KMS-11 (cell line): ENCODE measurements at regions not wholly inside any gene's neighbourhood (a gene's known extent, or its start where the extent isn't known, plus 50 kb on each side); places are given as distances from the start of the nearest gene placed in this dataset.

Experiments
- H2AFZ ChIP-seq: fragments of 200-600 bp; sonication (generic); 2 replicates; pipeline ENCODE4 v1.6.1; 2016; ENCODE audit warnings: antibody characterized with exemption, mixed run types, low read depth
- H3K27ac ChIP-seq: fragments of 200-600 bp; sonication (generic); 2 replicates; pipeline ENCODE4 v1.6.1; 2016; ENCODE audit warnings: mild to moderate bottlenecking, mixed run types
- H3K27me3 ChIP-seq: fragments of 200-600 bp; sonication (generic); 2 replicates; pipeline ENCODE4 v1.6.1; 2017; ENCODE audit warnings: mild to moderate bottlenecking, low read depth, mixed run types, moderate library complexity; ENCODE audit not compliant: insufficient read depth
- H3K36me3 ChIP-seq: fragments of 200-600 bp; sonication (generic); 2 replicates; pipeline ENCODE4 v1.6.1; 2017; ENCODE audit warnings: mild to moderate bottlenecking, mixed run types; ENCODE audit not compliant: insufficient read depth
- H3K4me1 ChIP-seq: fragments of 200-600 bp; sonication (generic); 2 replicates; pipeline ENCODE4 v1.6.1; 2016; ENCODE audit warnings: mild to moderate bottlenecking, low read depth, mixed run types; ENCODE audit not compliant: poor library complexity, severe bottlenecking
- H3K4me2 ChIP-seq: fragments of 200-600 bp; sonication (generic); 2 replicates; pipeline ENCODE4 v1.7.0; 2016; ENCODE audit warnings: mild to moderate bottlenecking, mixed run types
- H3K4me3 ChIP-seq: fragments of 200-600 bp; sonication (generic); IDR thresholded peaks from 2 replicates; pipeline ENCODE4 v1.6.1; 2017; ENCODE audit warnings: low read depth, low read length, mixed read lengths; ENCODE audit not compliant: insufficient read depth
- H3K79me2 ChIP-seq: fragments of 200-600 bp; sonication (generic); 2 replicates; pipeline ENCODE4 v1.6.1; 2016; ENCODE audit warnings: low read depth, mixed run types; ENCODE audit not compliant: insufficient read depth
- H3K9ac ChIP-seq: fragments of 200-600 bp; sonication (generic); 2 replicates; pipeline ENCODE4 v1.6.1; 2016; ENCODE audit warnings: mild to moderate bottlenecking, mixed run types
- H4K20me1 ChIP-seq: fragments of 200-600 bp; sonication (generic); 2 replicates; pipeline ENCODE4 v1.6.1; 2016; ENCODE audit warnings: mild to moderate bottlenecking, mixed run types; ENCODE audit not compliant: insufficient read depth
- TF ChIP-seq, protein P1 (sequence below): fragments of 200-600 bp; sonication (generic); conservative IDR thresholded peaks from 2 replicates; pipeline ENCODE4 v1.6.1; 2017; ENCODE audit warnings: low read depth, mild to moderate bottlenecking, antibody characterized with exemption, low read length, moderate library complexity, mixed read lengths

DNA sequence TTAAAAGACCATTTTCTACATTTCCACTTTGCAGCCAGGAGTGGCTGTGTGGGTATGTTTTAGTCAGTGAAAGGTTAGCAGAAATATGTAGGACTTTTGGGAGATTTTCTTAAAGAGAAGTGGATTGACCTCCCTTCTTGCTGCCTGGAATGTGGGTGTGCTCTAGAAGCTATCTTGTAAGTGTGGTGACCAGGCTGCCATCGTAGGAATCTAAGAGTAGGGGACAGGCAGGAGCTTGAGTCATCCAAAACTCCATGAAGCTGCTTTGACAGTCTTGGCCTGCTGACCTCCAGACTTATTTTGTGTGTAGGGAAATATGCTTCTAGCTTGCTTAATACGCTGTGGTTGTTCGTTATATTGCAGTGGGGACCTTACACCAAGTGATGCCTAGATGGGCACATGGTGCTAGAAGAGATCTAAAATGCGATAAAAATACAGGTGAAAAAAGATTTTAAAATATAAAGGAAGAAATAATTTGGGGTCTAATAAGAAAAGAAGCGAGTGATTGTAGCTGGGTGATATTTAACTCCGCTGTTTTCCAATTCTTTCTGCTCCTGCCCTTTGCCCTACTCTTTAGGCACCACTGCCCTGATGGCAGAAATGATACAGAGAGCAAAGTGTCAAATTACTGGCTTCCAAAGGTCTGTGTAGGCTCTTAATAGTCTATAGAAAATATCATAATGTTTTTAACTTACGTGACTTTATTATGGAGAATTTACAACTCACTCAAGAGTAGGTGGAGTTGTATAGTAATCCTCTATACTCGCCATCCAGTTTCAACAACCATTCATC lies 298.2 kb upstream of the ZNF608 start:
- no peaks in the 10 kb centered on the region for H3K79me2 ChIP-seq
- H3K9ac ChIP-seq, result no peak overlapping the region
- H3K27me3 ChIP-seq, result no peaks in the 10 kb centered on the region
- H4K20me1 ChIP-seq, result no peaks in the 10 kb centered on the region
- TF ChIP-seq, protein P1, sequence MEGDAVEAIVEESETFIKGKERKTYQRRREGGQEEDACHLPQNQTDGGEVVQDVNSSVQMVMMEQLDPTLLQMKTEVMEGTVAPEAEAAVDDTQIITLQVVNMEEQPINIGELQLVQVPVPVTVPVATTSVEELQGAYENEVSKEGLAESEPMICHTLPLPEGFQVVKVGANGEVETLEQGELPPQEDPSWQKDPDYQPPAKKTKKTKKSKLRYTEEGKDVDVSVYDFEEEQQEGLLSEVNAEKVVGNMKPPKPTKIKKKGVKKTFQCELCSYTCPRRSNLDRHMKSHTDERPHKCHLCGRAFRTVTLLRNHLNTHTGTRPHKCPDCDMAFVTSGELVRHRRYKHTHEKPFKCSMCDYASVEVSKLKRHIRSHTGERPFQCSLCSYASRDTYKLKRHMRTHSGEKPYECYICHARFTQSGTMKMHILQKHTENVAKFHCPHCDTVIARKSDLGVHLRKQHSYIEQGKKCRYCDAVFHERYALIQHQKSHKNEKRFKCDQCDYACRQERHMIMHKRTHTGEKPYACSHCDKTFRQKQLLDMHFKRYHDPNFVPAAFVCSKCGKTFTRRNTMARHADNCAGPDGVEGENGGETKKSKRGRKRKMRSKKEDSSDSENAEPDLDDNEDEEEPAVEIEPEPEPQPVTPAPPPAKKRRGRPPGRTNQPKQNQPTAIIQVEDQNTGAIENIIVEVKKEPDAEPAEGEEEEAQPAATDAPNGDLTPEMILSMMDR, result no peak
- H3K4me1 ChIP-seq, result no peaks in the 10 kb centered on the region
- no peaks in the 10 kb centered on the region for H3K36me3 ChIP-seq
- H3K27ac ChIP-seq, result no peak overlapping the region
- H3K4me2 ChIP-seq, result no peak overlapping the region
- H2AFZ ChIP-seq, result no peak overlapping the region
- H3K4me3 ChIP-seq, result no peak overlapping the region

DNA sequence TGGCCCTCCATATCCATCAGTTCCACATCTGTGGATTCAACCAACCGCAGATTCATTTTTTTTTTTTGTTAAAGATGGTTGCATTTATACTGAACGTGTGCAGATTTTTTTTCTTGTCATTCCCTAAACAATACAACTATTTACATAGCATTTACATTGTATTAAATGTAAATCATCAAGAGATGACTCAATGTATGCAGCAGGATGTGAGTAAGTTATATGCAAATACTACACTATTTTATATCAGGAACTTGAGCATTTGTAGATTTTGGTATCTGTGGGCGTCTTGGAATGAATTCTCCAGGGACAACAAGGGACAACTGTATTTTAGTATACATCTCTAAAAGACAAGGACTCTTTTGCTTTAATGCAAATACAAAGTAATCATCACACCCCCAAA lies 299.2 kb upstream of the ZNF608 start:
- H3K27ac ChIP-seq, result no peak overlapping the region

DNA sequence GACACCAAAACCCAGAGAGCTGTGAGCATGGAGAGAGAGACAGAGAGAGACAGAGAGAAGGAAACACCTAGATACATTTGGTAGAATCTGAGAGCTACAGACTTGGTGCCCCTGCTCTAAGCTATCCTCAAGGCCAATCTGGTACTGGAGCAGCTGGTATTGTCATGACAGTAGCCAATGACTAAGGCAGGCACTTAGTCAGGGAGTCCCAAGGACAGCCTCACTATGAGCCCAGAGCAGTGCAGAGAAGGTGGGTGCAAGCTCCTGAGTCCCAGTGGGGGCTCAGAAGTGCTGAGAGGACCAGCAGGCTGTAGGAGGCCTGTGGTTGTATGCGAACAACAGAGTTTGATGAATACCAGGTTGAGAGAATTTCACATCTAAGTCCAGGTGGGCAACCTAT lies 300.4 kb upstream of the ZNF608 start:
- Histone ChIP-seq H3K36me3 (no peaks in the 10 kb centered on the region), H2AFZ (no peak overlapping the region), H3K4me2 (no peak overlapping the region), H3K27me3 (no peaks in the 10 kb centered on the region), H3K79me2 (no peaks in the 10 kb centered on the region), H3K27ac (no peak overlapping the region), H4K20me1 (no peaks in the 10 kb centered on the region), H3K9ac (no peak overlapping the region), H3K4me3 (no peak overlapping the region), H3K4me1 (no peaks in the 10 kb centered on the region)
- TF ChIP-seq, protein P1, result no peak

More for the DNA sequence above, 299.2 kb upstream of the ZNF608 start:
- H3K4me1 ChIP-seq, result no peaks in the 10 kb centered on the region
- H3K9ac ChIP-seq, result no peak overlapping the region
- no peak overlapping the region for H3K4me2 ChIP-seq
- TF ChIP-seq, protein P1, result no peak
- H3K27me3 ChIP-seq, result no peaks in the 10 kb centered on the region
- H3K79me2 ChIP-seq, result no peaks in the 10 kb centered on the region
- no peak overlapping the region for H3K4me3 ChIP-seq
- H2AFZ ChIP-seq, result no peak overlapping the region
- H3K36me3 ChIP-seq, result no peaks in the 10 kb centered on the region
- H4K20me1 ChIP-seq, result no peaks in the 10 kb centered on the region

DNA sequence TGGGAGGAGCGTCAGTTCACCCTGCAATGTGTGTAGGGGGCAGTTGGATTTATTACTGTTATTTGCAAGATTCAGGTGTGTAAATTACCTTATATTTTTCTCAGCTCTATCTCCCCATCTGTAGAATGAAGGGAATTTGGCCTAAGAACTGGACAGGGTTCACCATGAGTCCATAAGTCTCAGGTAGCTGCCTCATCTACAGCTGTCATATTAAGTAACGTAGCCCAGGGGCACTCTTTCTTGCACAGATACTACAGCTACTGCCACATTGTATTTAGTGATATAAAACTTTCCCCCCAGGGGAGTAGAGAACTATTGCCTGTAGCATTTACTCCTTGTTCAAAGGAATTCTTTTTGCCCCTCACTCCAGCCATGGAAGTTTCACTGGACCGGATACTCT lies 301.4 kb upstream of the ZNF608 start:
- Histone ChIP-seq H3K79me2 (no peaks in the 10 kb centered on the region), H3K36me3 (no peaks in the 10 kb centered on the region), H3K4me2 (no peak overlapping the region), H3K4me3 (no peak overlapping the region), H4K20me1 (no peaks in the 10 kb centered on the region), H2AFZ (no peak overlapping the region), H3K27me3 (no peaks in the 10 kb centered on the region), H3K27ac (no peak overlapping the region), H3K9ac (no peak overlapping the region), H3K4me1 (no peaks in the 10 kb centered on the region)
- TF ChIP-seq, protein P1, result no peak
